CD4-positive, alpha-beta T cell treated with Interleukin-1 beta for 1 hour (primary cell): ENCODE measurements at regions not wholly inside any gene's neighbourhood (a gene's known extent, or its start where the extent isn't known, plus 50 kb on each side); places are given as distances from the start of the nearest gene placed in this dataset.
"Not testable (repeated sequence)": the region's sequence is repeated elsewhere in the genome, so short reads cannot be mapped to it uniquely, and the experiment has no call there.

Experiments used
- DNase-seq, 2 donors: peaks; one replicate each; pipeline ENCODE4 v3.0.0-alpha.2; 2020 to 2022

DNA sequence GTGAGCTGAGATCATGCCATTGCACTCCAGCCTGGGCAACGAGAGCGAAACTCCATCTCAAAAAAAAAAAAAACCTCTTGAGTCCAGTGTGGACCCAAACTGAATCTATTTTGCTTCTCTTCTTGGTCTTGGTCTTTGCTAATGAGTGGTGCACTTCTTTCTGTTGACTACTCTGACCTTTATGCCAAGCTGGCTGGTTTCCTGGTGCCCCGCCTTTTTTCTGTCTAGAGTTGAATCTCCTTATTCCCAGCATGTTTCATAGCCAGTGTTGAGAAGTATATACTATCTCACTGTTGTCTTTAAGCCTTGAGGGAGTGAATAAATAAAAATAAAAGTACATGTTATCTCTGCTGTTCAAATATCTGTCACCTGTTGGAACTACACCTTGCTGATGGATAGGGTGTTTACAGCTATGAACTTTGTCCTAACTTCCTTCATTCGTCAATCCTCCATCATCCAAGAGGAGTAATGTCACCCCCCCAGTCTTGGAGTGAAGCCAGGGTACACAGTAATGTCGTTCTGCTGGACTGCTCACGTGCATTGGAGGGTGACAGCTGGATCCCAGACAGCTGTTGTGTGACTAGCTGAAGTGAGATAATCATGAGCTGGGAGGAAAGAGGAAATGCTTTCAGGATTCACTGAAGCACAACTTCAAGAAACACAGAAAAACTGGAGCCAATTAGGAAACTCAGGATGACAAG is 99.3 kb upstream of the PRKG2 start:
- DNase-seq: no peak

DNA sequence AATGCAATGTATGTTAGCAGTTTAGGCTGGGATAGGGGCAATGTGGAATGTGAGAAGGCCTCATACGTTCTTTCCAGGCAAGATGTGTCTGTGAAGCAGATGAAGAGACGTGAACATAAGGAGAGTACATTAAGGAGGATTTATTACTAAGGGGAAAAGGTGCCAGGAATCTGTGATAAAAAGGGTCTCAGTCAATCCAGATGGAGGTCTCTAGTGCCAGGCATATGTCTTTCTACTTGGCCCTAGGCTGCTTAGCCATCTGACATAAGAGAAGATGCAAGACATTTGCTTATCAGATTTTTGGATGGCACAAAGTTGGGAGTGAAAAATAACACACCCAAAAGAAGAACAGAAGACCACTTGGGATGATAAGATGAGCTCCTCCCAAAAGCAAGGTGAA is 93.0 kb upstream of the PRKG2 start:
- DNase-seq: no peak

DNA sequence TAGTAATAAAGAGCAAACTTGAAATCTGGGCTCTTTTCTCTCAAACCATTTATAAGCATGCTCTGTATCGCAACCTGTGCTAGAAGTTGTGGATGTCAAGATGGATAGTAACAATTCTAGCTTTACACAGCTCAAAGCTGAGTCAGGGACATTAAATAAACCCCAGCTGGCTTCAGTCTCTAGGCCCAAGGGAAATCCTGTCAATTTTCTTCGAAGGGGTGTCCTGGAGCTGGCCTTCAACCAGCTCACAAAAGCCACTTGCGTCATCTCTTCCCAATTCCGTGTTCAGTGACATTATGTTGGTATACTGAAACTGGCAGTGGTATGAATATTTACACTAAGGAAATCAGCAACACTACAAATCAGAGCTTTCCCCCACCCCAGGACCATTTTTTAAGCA is 89.8 kb upstream of the PRKG2 start:
- no peak for DNase-seq

DNA sequence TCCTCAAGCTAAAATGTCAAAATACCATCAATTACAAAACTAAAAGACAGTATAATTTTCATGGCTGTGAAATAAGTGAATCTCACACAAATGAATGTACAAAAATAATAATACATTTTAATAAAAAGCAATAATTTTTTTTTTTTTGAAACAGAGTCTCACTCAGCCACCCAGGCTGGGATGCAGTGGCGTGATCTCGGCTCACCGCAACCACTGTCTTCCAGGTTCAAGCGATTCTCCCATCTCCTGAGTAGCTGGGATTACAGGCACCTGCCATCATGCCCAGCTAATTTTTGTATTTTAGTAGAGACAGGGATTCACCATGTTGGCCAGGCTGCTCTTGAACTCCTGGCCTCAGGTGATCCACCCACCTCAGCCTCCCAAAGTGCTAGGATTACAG is 85.3 kb upstream of the PRKG2 start:
- not testable (repeated sequence) for DNase-seq

DNA sequence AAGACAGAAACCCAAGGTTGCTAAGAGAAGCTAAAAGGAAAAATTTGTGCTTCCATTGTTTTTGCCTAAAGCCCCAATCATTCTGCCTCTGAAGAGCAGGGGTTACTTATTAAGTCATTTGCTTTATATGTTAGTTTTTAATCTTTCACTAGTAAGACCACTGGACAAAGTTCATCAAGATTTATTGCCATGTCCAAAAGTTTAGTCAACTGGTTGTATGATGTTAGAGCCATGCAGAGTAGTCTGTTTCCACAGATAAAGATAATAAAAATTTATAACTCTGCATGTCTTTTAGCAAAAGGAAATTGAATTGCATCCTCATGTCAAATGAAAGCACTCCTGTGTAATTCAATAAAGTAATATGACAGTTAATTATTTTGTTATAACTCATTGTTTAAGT is 75.8 kb upstream of the PRKG2 start:
- DNase-seq: no peak

DNA sequence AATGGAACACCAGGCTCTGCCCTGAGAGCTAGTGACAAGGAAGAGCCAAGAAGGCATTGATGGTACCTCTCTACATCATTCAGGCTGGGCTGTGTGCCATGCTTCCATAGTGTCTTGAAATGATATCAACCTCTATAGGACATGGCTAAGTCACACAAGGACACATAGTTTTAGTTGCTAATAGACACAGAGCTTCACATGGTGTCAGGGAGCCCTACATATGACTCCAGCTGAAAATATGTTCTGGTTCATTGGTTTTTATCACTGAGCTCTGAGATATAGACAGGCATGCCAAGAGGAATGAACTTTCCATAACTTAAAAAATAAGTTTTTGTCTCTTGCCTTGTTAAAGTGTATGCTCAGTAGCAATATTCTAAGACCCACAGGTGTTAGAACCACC is 72.1 kb upstream of the PRKG2 start:
- no peak for DNase-seq

DNA sequence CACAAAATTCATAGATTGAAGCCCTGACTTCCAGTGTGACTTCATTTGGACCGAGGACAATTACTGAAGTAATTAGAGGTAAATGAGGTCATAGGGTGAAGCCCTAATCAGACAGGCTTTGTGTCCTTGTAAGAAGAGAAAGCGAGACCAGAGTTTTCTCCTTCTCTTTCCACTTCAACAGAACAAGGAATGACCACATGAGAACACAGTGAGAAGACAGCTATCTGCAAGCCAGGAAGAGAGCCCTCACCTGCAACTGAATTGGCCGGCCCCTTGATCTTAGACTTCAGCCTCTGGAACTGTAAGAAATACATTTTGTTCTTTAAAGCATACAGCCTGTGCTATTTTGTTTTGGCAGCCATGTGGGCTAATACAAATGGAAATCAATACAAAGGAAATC is 67.1 kb upstream of the PRKG2 start:
- no peak for DNase-seq

DNA sequence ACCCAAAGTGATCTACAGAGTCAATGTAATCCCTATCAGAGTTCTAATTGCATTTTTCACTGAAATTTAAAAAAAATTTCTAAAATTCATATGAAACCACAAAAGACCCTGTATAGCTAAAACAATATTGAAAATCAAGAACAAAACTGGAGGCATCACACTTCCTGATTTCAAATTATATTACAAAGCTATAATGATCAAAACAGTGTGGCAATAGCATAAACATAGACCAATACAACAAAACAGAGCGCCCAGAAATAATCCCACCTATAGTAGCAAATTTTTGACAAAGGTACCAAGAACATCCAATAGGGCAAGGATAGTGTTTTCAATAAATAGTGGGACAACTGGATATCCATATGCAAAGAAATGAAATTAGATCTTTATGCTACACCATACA is 59.4 kb upstream of the PRKG2 start:
- no peak for DNase-seq

DNA sequence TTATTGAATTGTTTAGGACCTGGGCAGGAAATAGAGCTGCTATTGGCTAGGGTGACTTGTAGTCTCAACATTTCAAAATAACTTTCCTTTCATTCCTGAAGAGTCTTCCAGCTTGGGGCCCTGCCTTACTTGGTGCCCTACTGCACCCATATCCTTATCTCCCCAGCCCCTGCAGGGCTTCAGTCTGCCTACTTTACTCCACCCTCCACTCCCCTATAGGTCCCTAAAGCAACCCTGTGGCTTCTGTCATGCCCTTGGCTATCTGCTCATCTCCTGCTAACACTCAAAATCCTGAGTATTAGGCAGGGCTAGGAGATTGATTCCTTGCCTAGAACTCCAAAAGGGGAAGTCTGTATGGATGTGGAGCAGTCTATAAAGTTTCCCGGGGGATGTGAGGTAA is 57.6 kb upstream of the PRKG2 start:
- no peak for DNase-seq
